ENCODE measurements at regions not wholly inside any gene's neighbourhood (a gene's known extent, or its start where the extent isn't known, plus 50 kb on each side); places are given as distances from the start of the nearest gene placed in this dataset.

DNA sequence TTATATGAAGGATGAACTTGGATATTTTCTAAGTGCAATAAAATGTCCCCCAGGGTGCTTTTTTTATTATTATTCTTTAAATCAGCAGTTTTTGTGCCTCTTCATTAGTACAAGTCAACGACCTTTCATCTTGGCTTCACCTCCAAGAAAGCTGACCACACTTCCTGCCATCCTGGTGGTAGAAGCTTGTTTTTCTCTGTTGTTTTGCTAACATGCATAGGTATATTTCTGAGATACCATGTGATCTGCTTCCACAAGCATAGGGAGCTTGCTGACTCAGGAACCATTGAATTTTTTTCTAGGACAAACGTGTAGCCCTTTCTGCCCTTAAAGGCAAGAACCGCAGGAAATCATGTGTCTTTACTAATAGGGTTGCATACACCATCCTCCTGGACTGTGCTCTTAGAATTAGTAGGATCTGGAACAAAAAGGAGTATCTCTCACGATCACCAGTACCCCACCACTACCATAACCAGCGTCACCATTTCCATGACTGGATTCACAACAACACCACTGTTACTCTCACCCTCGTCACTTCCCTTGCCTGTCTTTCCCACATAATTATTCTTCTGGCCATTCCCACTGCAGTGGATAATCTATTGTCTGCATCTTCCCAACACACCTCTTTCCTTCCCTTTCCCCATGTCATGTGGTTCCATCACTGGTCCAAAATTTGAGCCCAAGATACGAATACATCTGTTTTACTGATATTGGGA is 207.1 kb downstream of the MAFB start:
- in situ Hi-C loops (cut with HindIII; ENCODE audit: low pct_ligation_motif_present, low sequenced_read_pairs): no loop called here

DNA sequence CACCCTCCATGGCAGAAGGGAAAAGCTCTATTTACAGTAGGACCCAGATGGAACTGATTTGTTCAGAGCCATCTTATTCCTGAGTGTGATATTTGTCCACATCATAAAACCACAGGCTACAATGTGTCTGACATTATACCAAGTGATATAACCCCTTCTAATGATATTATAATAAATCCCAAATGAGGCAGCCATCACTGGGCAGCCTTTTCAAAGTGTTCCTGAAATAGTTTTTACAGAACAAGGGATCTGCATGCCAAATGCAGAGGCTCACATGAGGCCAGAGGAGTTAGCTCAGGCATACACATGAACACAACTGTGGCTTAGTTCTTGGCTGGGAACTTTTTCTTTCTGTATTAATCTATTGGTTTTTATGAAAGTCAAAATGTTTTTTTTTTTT is 207.7 kb downstream of the MAFB start:
- TF ChIP-seq, protein P1, sequence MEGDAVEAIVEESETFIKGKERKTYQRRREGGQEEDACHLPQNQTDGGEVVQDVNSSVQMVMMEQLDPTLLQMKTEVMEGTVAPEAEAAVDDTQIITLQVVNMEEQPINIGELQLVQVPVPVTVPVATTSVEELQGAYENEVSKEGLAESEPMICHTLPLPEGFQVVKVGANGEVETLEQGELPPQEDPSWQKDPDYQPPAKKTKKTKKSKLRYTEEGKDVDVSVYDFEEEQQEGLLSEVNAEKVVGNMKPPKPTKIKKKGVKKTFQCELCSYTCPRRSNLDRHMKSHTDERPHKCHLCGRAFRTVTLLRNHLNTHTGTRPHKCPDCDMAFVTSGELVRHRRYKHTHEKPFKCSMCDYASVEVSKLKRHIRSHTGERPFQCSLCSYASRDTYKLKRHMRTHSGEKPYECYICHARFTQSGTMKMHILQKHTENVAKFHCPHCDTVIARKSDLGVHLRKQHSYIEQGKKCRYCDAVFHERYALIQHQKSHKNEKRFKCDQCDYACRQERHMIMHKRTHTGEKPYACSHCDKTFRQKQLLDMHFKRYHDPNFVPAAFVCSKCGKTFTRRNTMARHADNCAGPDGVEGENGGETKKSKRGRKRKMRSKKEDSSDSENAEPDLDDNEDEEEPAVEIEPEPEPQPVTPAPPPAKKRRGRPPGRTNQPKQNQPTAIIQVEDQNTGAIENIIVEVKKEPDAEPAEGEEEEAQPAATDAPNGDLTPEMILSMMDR (IDR thresholded peaks at IDR 0.05; ENCODE audit: low read depth, low read length, missing control alignments): no peak
- no peaks in the 10 kb centered on the region for H3K27me3 ChIP-seq (replicated peaks)
- no peak for DNase-seq
- no peaks in the 10 kb centered on the region for H3K36me3 ChIP-seq (replicated peaks)
- H3K27ac ChIP-seq: no peak overlapping the region
- in situ Hi-C loops (cut with HindIII; ENCODE audit: low pct_ligation_motif_present, low sequenced_read_pairs): no loop called here
- no peak overlapping the region for H3K4me3 ChIP-seq (ENCODE audit: low read depth, low read length)

More for the DNA sequence above, 207.1 kb downstream of the MAFB start:
- TF ChIP-seq, protein P1 (IDR thresholded peaks at IDR 0.05; ENCODE audit: low read depth, low read length, missing control alignments): no peak
- Histone ChIP-seq H3K36me3 (replicated peaks) (no peaks in the 10 kb centered on the region), H3K27me3 (replicated peaks) (no peaks in the 10 kb centered on the region), H3K4me3 (ENCODE audit: low read depth, low read length) (no peak overlapping the region), H3K27ac (no peak overlapping the region)
- no peak for DNase-seq

DNA sequence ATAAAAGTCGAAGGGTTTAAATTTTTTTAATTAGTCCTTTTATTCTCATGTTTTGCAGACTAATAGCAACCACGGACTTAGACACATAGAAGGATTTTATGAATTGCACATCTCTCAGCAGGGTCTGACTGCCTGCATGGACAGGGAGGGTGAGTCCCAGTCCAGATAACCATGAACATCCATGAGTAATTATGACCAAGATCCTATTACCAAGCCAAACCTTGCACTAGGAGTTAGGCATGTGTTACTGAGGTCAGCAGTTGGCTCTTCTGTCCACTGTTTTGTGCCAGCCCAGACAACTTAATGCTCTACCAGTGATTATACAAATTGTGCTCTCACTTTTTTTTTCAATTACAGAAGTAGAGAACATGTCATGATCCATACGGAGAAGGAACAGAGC is 211.2 kb downstream of the MAFB start:
- in situ Hi-C loops (cut with HindIII; ENCODE audit: low pct_ligation_motif_present, low sequenced_read_pairs): no loop called here
- H3K27me3 ChIP-seq (replicated peaks): no peaks in the 10 kb centered on the region
- no peak overlapping the region for H3K27ac ChIP-seq
- no peaks in the 10 kb centered on the region for H3K36me3 ChIP-seq (replicated peaks)
- TF ChIP-seq, protein P1 (IDR thresholded peaks at IDR 0.05; ENCODE audit: low read depth, low read length, missing control alignments): no peak
- DNase-seq: no peak
- no peak overlapping the region for H3K4me3 ChIP-seq (ENCODE audit: low read depth, low read length)

DNA sequence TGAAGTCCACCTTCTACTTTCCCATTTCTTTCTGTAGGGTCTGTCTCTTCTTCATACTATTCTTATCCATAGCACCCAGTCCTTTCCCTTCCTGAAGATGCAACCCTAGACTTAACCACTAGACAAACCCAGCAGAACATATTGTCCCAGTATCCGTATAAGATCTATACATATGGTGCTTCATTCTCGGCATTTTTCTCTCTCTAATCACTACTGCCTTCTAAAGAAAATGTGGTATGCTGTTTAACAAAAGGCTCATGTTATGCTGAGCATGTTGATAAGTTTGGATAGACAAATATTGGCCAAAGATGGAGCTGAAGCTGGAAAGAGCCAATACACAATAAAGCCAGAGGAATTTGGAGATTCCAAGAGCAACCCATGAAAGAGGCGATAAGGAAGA is 212.6 kb downstream of the MAFB start:
- Histone ChIP-seq H3K36me3 (replicated peaks) (no peaks in the 10 kb centered on the region), H3K4me3 (ENCODE audit: low read depth, low read length) (no peak overlapping the region), H3K27ac (no peak overlapping the region), H3K27me3 (replicated peaks) (no peaks in the 10 kb centered on the region)
- no peak for DNase-seq
- TF ChIP-seq, protein P1 (IDR thresholded peaks at IDR 0.05; ENCODE audit: low read depth, low read length, missing control alignments): no peak
- in situ Hi-C loops (cut with HindIII; ENCODE audit: low pct_ligation_motif_present, low sequenced_read_pairs): no loop called here

DNA sequence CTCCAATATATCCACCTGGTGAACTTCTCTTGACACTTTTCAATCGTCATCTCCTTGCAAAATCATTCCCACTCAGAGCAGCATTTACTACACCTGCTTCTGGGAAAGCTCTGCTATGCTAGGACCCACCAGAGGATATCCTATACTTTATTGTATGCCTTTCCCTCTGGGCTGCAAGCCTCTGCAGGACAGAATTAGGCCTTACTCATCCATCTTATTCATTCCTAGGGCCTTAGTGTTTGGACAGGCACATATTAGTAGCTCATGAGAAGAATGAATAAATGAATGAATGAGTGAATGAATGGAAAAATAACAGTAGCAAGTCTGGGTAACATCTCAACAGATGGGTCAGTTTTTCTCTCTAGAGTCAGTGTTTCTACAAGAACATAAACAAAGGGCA is 216.1 kb downstream of the MAFB start:
- Histone ChIP-seq H3K27ac (no peak overlapping the region), H3K4me3 (ENCODE audit: low read depth, low read length) (no peak overlapping the region), H3K27me3 (replicated peaks) (no peaks in the 10 kb centered on the region), H3K36me3 (replicated peaks) (no peaks in the 10 kb centered on the region)
- no peak for DNase-seq
- in situ Hi-C loops (cut with HindIII; ENCODE audit: low pct_ligation_motif_present, low sequenced_read_pairs): no loop called here
- TF ChIP-seq, protein P1 (IDR thresholded peaks at IDR 0.05; ENCODE audit: low read depth, low read length, missing control alignments): no peak

DNA sequence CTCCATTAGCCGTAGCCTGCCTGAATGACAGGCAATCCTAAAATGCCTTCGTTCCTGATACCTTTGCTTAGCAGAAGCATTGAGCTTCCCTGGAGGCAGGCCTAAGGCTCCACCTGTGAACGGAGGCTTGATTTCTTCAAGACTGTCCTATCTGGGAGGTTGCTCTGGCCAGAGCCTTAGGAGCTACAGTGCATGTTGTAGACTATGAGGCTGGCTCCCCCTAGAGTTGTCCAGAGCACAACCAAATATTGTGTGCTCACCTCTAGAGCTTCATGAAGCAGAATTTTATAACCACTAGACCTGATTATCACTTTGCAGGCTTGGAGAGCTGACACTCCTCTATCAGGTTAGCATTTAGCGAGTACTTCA is 217.8 kb downstream of the MAFB start:
- no peak for DNase-seq
- Histone ChIP-seq H3K4me3 (ENCODE audit: low read depth, low read length) (no peak overlapping the region), H3K27me3 (replicated peaks) (no peaks in the 10 kb centered on the region), H3K27ac (no peak overlapping the region), H3K36me3 (replicated peaks) (no peaks in the 10 kb centered on the region)
- TF ChIP-seq, protein P1 (IDR thresholded peaks at IDR 0.05; ENCODE audit: low read depth, low read length, missing control alignments): no peak
- in situ Hi-C loops (cut with HindIII; ENCODE audit: low pct_ligation_motif_present, low sequenced_read_pairs): no loop called here
